Peyer's patch (tissue), 4 donors: ENCODE measurements at regions not wholly inside any gene's neighbourhood (a gene's known extent, or its start where the extent isn't known, plus 50 kb on each side); places are given as distances from the start of the nearest gene placed in this dataset.

Source experiments
- CTCF ChIP-seq, 6 experiments: fragments of 450-650 bp in 4 of 6; fragments of 200-600 bp in 2 of 6; sonication (generic) in 1 of 6; IDR thresholded peaks; one replicate each; pipeline ENCODE4 v1.5.1; 2017 to 2019; ENCODE audit warnings: antibody characterized with exemption in 6 of 6, mild to moderate bottlenecking in 3 of 6, moderate library complexity in 1 of 6
- POLR2A ChIP-seq, 2 donors: fragments of 450-650 bp; IDR thresholded peaks; one replicate each; pipeline ENCODE4 v1.5.1; 2017; ENCODE audit warnings: antibody characterized with exemption in 2 of 2, mild to moderate bottlenecking in 2 of 2, moderate library complexity in 2 of 2

- TF ChIP-seq CTCF (IDR thresholded peaks at IDR 0.05) (no peak), POLR2A (IDR thresholded peaks at IDR 0.05) (no peak)
Measured at GRCh38 chr4:135694066-135694465, 1492.5 kb upstream of the PABPC4L start.
